ENCODE measurements at regions not wholly inside any gene's neighbourhood (a gene's known extent, or its start where the extent isn't known, plus 50 kb on each side); places are given as distances from the start of the nearest gene placed in this dataset.

- Mint-ChIP-seq H3K27ac (no peak overlapping the region), H3K9me3 (no peaks in the 10 kb centered on the region), H3K27me3 (no peaks in the 10 kb centered on the region), H3K36me3 (no peaks in the 10 kb centered on the region), H3K4me1 (no peaks in the 10 kb centered on the region), H3K4me3 (no peak overlapping the region)
- no peak for DNase-seq
Observed at GRCh38 chr13:22468045-22468444, 712.7 kb upstream of the SGCG start.

DNA sequence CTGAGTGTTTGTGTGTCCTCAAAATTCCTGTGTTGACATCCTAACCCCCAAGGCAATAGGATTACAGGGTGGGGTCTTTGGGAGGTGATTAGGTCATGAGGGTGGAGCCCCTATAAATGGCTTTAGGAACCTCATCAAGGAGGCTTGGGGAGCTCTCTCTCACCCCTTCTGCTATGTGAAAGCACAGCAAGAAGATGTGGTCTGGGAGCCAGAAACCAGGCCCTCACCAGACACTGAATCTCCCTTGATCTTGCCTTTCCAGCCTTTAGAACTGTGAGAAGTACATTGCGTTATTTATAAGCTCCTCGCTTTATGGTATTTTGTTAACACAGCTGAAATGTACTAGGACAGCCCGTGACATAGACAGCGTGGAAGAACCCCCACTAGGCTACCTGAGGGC is 712.0 kb upstream of the SGCG start:
- Mint-ChIP-seq H3K4me1 (no peaks in the 10 kb centered on the region), H3K4me3 (no peak overlapping the region), H3K27ac (no peak overlapping the region), H3K27me3 (no peaks in the 10 kb centered on the region), H3K36me3 (no peaks in the 10 kb centered on the region), H3K9me3 (no peaks in the 10 kb centered on the region)
- no peak for DNase-seq

DNA sequence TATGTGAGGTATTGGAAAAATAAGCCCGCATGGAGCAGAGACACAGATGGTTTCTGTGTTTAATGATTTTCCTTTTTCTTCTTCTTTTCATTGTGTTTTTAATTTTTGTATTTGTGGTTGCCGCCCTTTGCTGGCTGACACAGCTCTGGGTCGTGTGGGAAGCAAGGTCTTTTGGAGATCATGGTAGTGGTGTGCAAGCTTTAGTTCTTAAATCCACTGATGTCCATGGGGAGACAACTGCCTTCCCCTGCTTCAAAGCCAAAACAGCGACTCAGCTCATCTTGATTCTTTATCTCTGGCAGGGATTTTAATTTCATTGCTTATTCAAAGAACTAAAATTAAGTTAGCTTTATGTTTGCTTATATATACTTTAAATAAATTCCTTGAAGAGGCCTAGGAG is 711.3 kb upstream of the SGCG start:
- H3K27me3 Mint-ChIP-seq = no peaks in the 10 kb centered on the region
- no peak overlapping the region for H3K27ac Mint-ChIP-seq
- H3K9me3 Mint-ChIP-seq = no peaks in the 10 kb centered on the region
- no peaks in the 10 kb centered on the region for H3K4me1 Mint-ChIP-seq
- no peaks in the 10 kb centered on the region for H3K36me3 Mint-ChIP-seq
- no peak overlapping the region for H3K4me3 Mint-ChIP-seq
- DNase-seq = no peak

- no peak for DNase-seq
- Mint-ChIP-seq H3K27ac (no peak overlapping the region), H3K4me3 (no peak overlapping the region), H3K9me3 (no peaks in the 10 kb centered on the region), H3K27me3 (no peaks in the 10 kb centered on the region), H3K4me1 (no peaks in the 10 kb centered on the region), H3K36me3 (no peaks in the 10 kb centered on the region)
Observed at GRCh38 chr13:22470075-22470474, 710.7 kb upstream of the SGCG start.

DNA sequence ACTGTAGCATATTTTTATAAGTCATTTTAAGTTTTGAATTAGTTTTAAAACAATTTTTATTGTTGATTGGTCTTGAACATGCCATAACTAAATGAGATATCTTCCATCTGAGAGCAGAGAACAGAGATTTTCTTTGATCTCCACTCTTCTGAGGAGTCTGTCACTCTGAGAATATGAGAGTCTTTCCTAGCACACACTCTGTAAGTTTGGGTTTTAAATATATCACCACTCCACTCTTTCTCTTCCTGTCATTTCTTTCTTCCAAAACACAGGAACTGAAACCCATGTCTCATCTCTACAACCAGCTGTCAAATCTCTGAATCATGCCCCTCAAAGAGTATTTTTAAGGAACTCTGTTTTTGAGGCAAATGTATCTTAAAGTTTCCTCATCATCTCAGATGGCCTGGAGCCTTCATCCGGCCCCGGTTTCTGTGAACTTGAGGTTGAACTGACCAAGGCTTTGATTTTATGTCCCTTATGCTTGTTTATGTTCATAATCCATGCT is 698.2 kb upstream of the SGCG start:
- no peak overlapping the region for H3K27ac Mint-ChIP-seq
- H3K9me3 Mint-ChIP-seq = peaks cover 5% of the 10 kb centered on the region
- no peaks in the 10 kb centered on the region for H3K36me3 Mint-ChIP-seq
- no peak overlapping the region for H3K4me3 Mint-ChIP-seq
- DNase-seq = no peak
- H3K27me3 Mint-ChIP-seq = no peaks in the 10 kb centered on the region
- peaks cover 2% of the 10 kb centered on the region for H3K4me1 Mint-ChIP-seq

DNA sequence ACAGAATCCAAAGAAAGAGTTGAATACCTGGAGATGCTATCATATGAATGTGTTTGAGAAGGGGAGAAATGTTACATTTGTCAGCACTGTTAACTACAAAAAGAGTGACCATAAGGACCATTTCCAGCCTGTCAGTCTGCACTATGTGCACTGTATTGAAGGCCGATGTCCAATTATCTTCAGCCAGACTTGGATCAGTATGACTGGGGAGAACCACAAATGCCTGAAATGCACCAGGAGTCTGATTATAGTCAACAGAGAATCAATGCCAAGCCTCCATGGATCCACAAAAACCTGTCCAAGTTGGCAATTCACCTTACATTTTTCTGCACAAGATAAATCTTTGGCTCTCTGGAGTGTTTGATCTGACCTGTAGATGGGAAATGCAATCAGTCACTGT is 697.5 kb upstream of the SGCG start:
- no peaks in the 10 kb centered on the region for H3K27me3 Mint-ChIP-seq
- no peak overlapping the region for H3K27ac Mint-ChIP-seq

GRCh38 chr13:22486490-22486889 is 694.3 kb upstream of the SGCG start:
- peaks cover 2% of the 10 kb centered on the region for H3K4me1 Mint-ChIP-seq
- no peak overlapping the region for H3K27ac Mint-ChIP-seq
- no peaks in the 10 kb centered on the region for H3K27me3 Mint-ChIP-seq
- no peaks in the 10 kb centered on the region for H3K36me3 Mint-ChIP-seq
- no peaks in the 10 kb centered on the region for H3K9me3 Mint-ChIP-seq
- H3K4me3 Mint-ChIP-seq = no peak overlapping the region
- DNase-seq = no peak

More for the DNA sequence above, 697.5 kb upstream of the SGCG start:
- H3K4me3 Mint-ChIP-seq = no peak overlapping the region
- peaks cover 2% of the 10 kb centered on the region for H3K4me1 Mint-ChIP-seq
- peaks cover 5% of the 10 kb centered on the region for H3K9me3 Mint-ChIP-seq
- no peak for DNase-seq
- H3K36me3 Mint-ChIP-seq = no peaks in the 10 kb centered on the region

DNA sequence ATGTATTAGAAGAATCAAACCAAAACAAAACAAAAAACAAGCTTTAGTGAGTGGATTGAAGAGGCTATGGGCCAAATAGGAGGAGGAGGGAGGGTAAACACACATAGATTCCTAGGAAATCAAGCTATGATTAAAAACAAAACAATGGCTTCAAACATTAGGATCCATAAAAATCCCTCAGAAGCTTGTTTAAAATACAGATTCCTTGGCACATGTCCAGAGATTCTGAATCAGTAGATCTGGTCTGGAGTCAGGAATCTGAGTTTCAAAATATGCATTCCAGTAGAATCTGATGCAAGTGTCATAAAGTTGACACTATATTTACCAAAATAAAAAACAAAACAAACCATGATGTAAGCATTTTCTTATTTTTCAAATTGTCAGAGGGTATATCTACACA is 692.8 kb upstream of the SGCG start:
- no peak overlapping the region for H3K4me3 Mint-ChIP-seq
- no peak for DNase-seq
- H3K27ac Mint-ChIP-seq = no peak overlapping the region
- no peaks in the 10 kb centered on the region for H3K27me3 Mint-ChIP-seq
- no peaks in the 10 kb centered on the region for H3K36me3 Mint-ChIP-seq
- no peaks in the 10 kb centered on the region for H3K9me3 Mint-ChIP-seq
- H3K4me1 Mint-ChIP-seq = no peaks in the 10 kb centered on the region

DNA sequence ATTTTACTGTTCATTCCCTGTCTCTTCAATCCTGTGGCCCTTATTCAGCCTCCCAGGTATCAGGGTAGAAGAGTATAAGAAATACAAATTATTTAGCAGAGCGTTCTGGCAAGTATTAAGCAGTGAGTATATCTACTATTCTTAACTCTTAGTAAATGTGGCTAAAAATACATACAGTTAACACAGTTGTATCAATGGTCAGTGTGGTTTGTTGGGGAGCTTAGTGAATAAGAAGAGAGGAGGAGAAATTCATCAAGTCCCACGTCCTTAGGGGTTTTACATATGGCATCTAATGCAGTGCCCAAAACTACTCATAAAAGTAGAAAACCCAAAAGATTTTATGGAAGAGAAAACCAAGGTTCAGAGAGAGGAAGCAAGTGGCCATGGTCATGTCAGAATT is 691.0 kb upstream of the SGCG start:
- no peak for DNase-seq
- H3K27ac Mint-ChIP-seq = no peak overlapping the region
- H3K36me3 Mint-ChIP-seq = peaks cover 2% of the 10 kb centered on the region
- H3K9me3 Mint-ChIP-seq = peaks cover 2% of the 10 kb centered on the region
- H3K4me3 Mint-ChIP-seq = no peak overlapping the region
- H3K27me3 Mint-ChIP-seq = no peaks in the 10 kb centered on the region
- no peaks in the 10 kb centered on the region for H3K4me1 Mint-ChIP-seq

DNA sequence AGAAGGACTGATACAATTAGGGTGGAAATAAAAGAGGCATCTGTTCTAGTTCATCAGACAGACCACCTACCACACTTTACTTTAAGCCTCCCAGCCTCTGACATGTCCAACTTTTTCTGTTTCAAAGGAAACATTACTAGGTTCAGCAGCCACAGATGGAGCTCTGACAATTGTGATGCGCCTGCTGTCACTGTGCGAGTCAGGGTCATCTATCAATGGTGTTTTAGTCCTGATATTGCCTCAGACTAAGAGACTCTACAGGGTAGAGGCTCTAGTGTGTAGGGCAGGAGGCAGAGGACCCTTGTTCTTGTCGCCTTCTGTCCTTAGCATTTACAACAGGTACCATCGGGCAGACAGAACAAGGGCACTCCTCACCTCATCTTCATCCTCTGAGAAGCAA is 685.0 kb upstream of the SGCG start:
- Mint-ChIP-seq H3K9me3 (peaks cover 2% of the 10 kb centered on the region), H3K36me3 (peaks cover 2% of the 10 kb centered on the region), H3K27ac (no peak overlapping the region), H3K4me3 (no peak overlapping the region), H3K27me3 (no peaks in the 10 kb centered on the region), H3K4me1 (no peaks in the 10 kb centered on the region)
- no peak for DNase-seq

DNA sequence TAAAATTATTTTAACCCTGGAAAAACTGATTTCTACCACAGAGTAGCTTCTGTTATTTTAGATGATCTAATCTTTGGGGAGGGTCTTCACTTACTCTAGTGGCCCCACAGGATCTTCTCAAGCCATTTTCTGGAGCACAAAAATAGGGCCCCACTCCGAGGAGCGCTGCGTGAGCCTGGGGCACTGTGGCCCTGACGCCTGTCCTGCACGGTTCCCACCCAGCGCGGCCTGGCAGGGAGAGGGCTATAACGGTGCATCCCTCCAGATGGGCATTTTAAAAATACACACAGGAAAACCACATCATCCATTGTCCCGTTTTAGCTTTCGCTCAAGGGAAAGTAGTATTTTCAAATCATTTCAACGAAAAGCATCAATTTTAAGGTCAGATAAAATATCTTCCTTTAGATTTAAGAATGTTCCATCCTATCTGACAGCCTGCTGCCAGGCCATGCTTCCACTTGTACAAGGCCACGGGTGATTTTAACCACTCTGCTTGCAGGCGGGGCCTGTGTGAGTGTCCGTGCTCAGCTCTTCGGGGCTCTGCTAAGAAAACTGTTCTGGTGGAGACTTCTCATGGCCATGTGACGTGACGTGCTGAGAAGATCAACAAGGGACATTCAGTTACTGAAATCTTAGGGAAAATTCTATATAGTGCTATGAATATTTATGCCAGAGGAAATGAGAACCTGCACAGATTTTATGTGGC is 683.8 kb upstream of the SGCG start:
- Mint-ChIP-seq H3K36me3 (peaks cover 2% of the 10 kb centered on the region), H3K9me3 (peaks cover 2% of the 10 kb centered on the region), H3K27me3 (no peaks in the 10 kb centered on the region), H3K27ac (no peak overlapping the region), H3K4me3 (no peak overlapping the region), H3K4me1 (no peaks in the 10 kb centered on the region)
- no peak for DNase-seq

- Mint-ChIP-seq H3K4me1 (no peaks in the 10 kb centered on the region), H3K9me3 (no peaks in the 10 kb centered on the region), H3K4me3 (no peak overlapping the region), H3K27ac (no peak overlapping the region), H3K36me3 (peaks cover 2% of the 10 kb centered on the region), H3K27me3 (no peaks in the 10 kb centered on the region)
- DNase-seq = no peak
Observed at GRCh38 chr13:22497991-22498780, 682.6 kb upstream of the SGCG start.

- H3K4me1 Mint-ChIP-seq = no peaks in the 10 kb centered on the region
- no peak overlapping the region for H3K27ac Mint-ChIP-seq
- no peaks in the 10 kb centered on the region for H3K27me3 Mint-ChIP-seq
- no peak overlapping the region for H3K4me3 Mint-ChIP-seq
- DNase-seq = no peak
- no peaks in the 10 kb centered on the region for H3K9me3 Mint-ChIP-seq
- no peaks in the 10 kb centered on the region for H3K36me3 Mint-ChIP-seq
Observed at GRCh38 chr13:22499919-22500318, 680.9 kb upstream of the SGCG start.

DNA sequence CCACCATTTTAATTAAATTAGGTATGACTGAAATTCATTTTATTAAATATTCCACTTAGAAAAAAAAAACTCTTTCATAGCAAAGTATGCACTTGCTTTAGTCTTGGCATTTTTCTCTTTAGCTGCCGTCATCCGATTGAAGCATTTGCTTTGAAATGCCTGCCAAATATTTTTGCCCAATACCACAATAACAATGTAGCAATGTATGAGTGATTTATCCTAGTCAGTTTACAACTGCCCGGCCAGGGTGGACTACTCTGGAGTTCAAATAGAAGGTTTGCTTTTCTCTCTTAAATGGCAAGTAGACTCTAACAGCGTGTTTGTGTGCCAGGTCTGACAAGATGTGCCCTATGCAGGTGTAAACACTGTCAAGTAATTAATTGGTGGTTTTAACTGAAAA is 675.3 kb upstream of the SGCG start:
- H3K4me1 Mint-ChIP-seq = no peaks in the 10 kb centered on the region
- H3K36me3 Mint-ChIP-seq = no peaks in the 10 kb centered on the region
- no peaks in the 10 kb centered on the region for H3K27me3 Mint-ChIP-seq
- H3K27ac Mint-ChIP-seq = no peak overlapping the region
- peaks cover 5% of the 10 kb centered on the region for H3K9me3 Mint-ChIP-seq
- no peak for DNase-seq
- no peak overlapping the region for H3K4me3 Mint-ChIP-seq

GRCh38 chr13:22506096-22506691 is 674.6 kb upstream of the SGCG start:
- H3K27ac Mint-ChIP-seq = no peak overlapping the region
- no peaks in the 10 kb centered on the region for H3K27me3 Mint-ChIP-seq
- no peak for DNase-seq
- H3K4me3 Mint-ChIP-seq = no peak overlapping the region
- no peaks in the 10 kb centered on the region for H3K36me3 Mint-ChIP-seq
- H3K9me3 Mint-ChIP-seq = peaks cover 5% of the 10 kb centered on the region
- no peaks in the 10 kb centered on the region for H3K4me1 Mint-ChIP-seq

Data from activated naive CD8-positive, alpha-beta T cell treated with anti-CD3 and anti-CD28 coated beads for 36 hours (primary cell).